ENCODE measurements at regions not wholly inside any gene's neighbourhood (a gene's known extent, or its start where the extent isn't known, plus 50 kb on each side); places are given as distances from the start of the nearest gene placed in this dataset.

- Histone ChIP-seq H2AFZ (ENCODE audit: low read depth, low read length, severe bottlenecking) (no peak overlapping the region), H3K9me3 (ENCODE audit: insufficient read depth, low read length) (no peaks in the 10 kb centered on the region), H3K9me2 (replicated peaks; ENCODE audit: insufficient read depth, low read length) (no peaks in the 10 kb centered on the region), H3K9ac (ENCODE audit: low read length) (no peak overlapping the region), H3K27me3 (ENCODE audit: low read length) (no peaks in the 10 kb centered on the region), H3K27ac (ENCODE audit: low read depth, low read length) (no peak overlapping the region), H3K79me2 (ENCODE audit: insufficient read depth, low read length) (no peaks in the 10 kb centered on the region), H3K4me2 (ENCODE audit: low read depth, low read length, poor library complexity, severe bottlenecking) (no peak overlapping the region), H3K36me3 (ENCODE audit: low read length) (no peaks in the 10 kb centered on the region), H3K4me3 (ENCODE audit: insufficient read depth, low read length, poor library complexity, severe bottlenecking) (no peak overlapping the region), H4K20me1 (ENCODE audit: low read depth, low read length) (no peaks in the 10 kb centered on the region), H3F3A (ENCODE audit: insufficient read depth) (no peaks in the 10 kb centered on the region)
- TF ChIP-seq, protein P1, sequence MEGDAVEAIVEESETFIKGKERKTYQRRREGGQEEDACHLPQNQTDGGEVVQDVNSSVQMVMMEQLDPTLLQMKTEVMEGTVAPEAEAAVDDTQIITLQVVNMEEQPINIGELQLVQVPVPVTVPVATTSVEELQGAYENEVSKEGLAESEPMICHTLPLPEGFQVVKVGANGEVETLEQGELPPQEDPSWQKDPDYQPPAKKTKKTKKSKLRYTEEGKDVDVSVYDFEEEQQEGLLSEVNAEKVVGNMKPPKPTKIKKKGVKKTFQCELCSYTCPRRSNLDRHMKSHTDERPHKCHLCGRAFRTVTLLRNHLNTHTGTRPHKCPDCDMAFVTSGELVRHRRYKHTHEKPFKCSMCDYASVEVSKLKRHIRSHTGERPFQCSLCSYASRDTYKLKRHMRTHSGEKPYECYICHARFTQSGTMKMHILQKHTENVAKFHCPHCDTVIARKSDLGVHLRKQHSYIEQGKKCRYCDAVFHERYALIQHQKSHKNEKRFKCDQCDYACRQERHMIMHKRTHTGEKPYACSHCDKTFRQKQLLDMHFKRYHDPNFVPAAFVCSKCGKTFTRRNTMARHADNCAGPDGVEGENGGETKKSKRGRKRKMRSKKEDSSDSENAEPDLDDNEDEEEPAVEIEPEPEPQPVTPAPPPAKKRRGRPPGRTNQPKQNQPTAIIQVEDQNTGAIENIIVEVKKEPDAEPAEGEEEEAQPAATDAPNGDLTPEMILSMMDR (IDR thresholded peaks at IDR 0.05; ENCODE audit: insufficient read depth, low read length, poor library complexity, severe bottlenecking) = no peak
- no peak for TF ChIP-seq EZH2phosphoT487 (conservative IDR thresholded peaks at IDR 0.05; ENCODE audit: low read length)
These were observed 531.2 kb downstream of the NYAP2 start for GRCh38 chr2:225930687-225931086.

DNA sequence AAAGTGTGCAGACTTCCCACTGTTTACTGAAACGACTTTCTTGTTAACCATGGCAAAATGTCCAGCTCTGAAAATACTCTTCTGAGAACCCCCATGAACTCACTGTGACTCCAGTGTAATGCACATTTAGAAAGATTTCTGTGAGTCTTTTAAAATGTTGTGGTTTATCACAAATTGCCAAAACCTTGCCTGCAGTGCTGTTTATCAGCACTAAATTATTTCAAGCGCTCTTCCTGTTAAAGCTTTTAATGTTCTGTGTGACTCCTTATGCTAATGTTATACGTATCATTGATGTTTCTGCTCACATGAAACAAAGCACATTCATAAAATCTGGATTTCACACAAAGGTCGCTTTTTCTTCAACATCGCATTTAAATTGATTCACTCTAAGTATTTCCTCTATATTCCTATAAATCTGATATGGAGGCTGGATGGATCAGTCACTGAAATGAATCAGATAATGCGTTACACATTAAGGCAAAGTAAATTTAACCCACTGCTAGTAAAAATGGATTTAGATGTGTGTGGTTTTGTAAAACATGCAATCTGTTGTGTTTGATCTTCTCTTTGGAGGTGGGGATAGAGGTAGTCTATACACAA, 521.2 kb downstream of the NYAP2 start:
- no peak overlapping the region for H3K4me2 ChIP-seq (ENCODE audit: low read depth, low read length, poor library complexity, severe bottlenecking)
- no peaks in the 10 kb centered on the region for H3K79me2 ChIP-seq (ENCODE audit: insufficient read depth, low read length)
- H3K9ac ChIP-seq (ENCODE audit: low read length) = no peak overlapping the region
- H2AFZ ChIP-seq (ENCODE audit: low read depth, low read length, severe bottlenecking) = no peak overlapping the region
- no peak overlapping the region for H3K27ac ChIP-seq (ENCODE audit: low read depth, low read length)
- H3K9me3 ChIP-seq (ENCODE audit: insufficient read depth, low read length) = no peaks in the 10 kb centered on the region
- no peak overlapping the region for H3K4me3 ChIP-seq (ENCODE audit: insufficient read depth, low read length, poor library complexity, severe bottlenecking)
- no peaks in the 10 kb centered on the region for H4K20me1 ChIP-seq (ENCODE audit: low read depth, low read length)
- H3K36me3 ChIP-seq (ENCODE audit: low read length) = no peaks in the 10 kb centered on the region
- H3F3A ChIP-seq (ENCODE audit: insufficient read depth) = no peaks in the 10 kb centered on the region
- TF ChIP-seq, protein P1 (IDR thresholded peaks at IDR 0.05; ENCODE audit: insufficient read depth, low read length, poor library complexity, severe bottlenecking) = no peak
- TF ChIP-seq EZH2phosphoT487 (conservative IDR thresholded peaks at IDR 0.05; ENCODE audit: low read length) = no peak
- no peaks in the 10 kb centered on the region for H3K27me3 ChIP-seq (ENCODE audit: low read length)
- no peaks in the 10 kb centered on the region for H3K9me2 ChIP-seq (replicated peaks; ENCODE audit: insufficient read depth, low read length)

DNA sequence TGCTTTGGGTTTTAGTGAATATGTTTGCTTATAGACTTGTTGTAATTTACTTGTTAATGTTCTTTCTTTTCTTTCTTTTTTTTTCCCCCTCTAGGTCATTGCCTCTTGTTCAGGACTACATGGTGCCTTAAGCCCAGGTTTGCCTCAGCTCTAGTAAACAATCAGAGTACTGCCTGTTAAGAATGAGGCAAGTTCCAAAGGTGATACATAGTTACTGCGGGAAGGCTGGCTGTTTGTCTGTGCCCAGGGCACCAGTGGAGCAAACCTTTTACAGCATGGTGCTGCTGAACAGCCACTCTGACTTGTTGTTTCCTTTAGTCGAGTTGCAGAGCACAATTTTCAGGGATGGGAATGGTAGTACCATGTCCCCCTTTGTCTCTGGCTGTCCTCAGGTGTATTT, 517.2 kb downstream of the NYAP2 start:
- H4K20me1 ChIP-seq (ENCODE audit: low read depth, low read length) = no peaks in the 10 kb centered on the region
- H3K4me3 ChIP-seq (ENCODE audit: insufficient read depth, low read length, poor library complexity, severe bottlenecking) = no peak overlapping the region
- no peaks in the 10 kb centered on the region for H3K79me2 ChIP-seq (ENCODE audit: insufficient read depth, low read length)
- no peak overlapping the region for H3K27ac ChIP-seq (ENCODE audit: low read depth, low read length)
- H3F3A ChIP-seq (ENCODE audit: insufficient read depth) = no peaks in the 10 kb centered on the region
- no peak for TF ChIP-seq EZH2phosphoT487 (conservative IDR thresholded peaks at IDR 0.05; ENCODE audit: low read length)
- TF ChIP-seq, protein P1 (IDR thresholded peaks at IDR 0.05; ENCODE audit: insufficient read depth, low read length, poor library complexity, severe bottlenecking) = no peak
- H3K4me2 ChIP-seq (ENCODE audit: low read depth, low read length, poor library complexity, severe bottlenecking) = no peak overlapping the region
- no peak overlapping the region for H3K9ac ChIP-seq (ENCODE audit: low read length)
- H3K36me3 ChIP-seq (ENCODE audit: low read length) = no peaks in the 10 kb centered on the region
- H2AFZ ChIP-seq (ENCODE audit: low read depth, low read length, severe bottlenecking) = no peak overlapping the region
- no peaks in the 10 kb centered on the region for H3K9me3 ChIP-seq (ENCODE audit: insufficient read depth, low read length)
- no peaks in the 10 kb centered on the region for H3K9me2 ChIP-seq (replicated peaks; ENCODE audit: insufficient read depth, low read length)
- H3K27me3 ChIP-seq (ENCODE audit: low read length) = no peaks in the 10 kb centered on the region
